ENCODE measurements at regions not wholly inside any gene's neighbourhood (a gene's known extent, or its start where the extent isn't known, plus 50 kb on each side); places are given as distances from the start of the nearest gene placed in this dataset.

DNA sequence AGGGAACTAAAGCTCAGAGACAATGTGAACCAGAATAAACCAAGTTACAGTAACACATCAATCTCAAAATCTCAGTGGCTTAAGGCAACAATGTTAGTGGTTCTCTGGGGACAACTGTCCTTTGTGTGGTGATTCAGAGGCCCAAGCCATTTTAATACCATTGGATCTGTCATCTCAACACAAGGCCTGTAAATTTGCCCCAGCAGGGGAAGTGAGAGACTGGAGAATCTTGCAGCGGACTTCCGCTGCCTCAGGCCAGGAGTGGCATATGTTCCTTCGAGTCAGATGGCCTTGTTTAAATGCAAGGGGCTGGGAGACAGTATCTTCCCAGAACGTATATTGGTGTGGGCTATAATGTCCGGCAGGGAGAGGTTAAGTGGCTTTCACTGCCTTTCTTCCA lies 126.0 kb downstream of the CD83 start:
- no peak overlapping the region for H3K27ac ChIP-seq (ENCODE audit: extremely low read depth, low read depth, low read length)
- H3K9me3 ChIP-seq (ENCODE audit: control insufficient read depth, insufficient read depth, low read depth, low read length) = no peaks in the 10 kb centered on the region
- CTCF ChIA-PET = no interaction called here
- TF ChIP-seq ZBTB8A (tag by site-specific recombination; IDR thresholded peaks at IDR 0.05) (no peak), ZNF157 (tag by site-specific recombination; IDR thresholded peaks at IDR 0.05) (no peak)
- TF ChIP-seq, protein P1, sequence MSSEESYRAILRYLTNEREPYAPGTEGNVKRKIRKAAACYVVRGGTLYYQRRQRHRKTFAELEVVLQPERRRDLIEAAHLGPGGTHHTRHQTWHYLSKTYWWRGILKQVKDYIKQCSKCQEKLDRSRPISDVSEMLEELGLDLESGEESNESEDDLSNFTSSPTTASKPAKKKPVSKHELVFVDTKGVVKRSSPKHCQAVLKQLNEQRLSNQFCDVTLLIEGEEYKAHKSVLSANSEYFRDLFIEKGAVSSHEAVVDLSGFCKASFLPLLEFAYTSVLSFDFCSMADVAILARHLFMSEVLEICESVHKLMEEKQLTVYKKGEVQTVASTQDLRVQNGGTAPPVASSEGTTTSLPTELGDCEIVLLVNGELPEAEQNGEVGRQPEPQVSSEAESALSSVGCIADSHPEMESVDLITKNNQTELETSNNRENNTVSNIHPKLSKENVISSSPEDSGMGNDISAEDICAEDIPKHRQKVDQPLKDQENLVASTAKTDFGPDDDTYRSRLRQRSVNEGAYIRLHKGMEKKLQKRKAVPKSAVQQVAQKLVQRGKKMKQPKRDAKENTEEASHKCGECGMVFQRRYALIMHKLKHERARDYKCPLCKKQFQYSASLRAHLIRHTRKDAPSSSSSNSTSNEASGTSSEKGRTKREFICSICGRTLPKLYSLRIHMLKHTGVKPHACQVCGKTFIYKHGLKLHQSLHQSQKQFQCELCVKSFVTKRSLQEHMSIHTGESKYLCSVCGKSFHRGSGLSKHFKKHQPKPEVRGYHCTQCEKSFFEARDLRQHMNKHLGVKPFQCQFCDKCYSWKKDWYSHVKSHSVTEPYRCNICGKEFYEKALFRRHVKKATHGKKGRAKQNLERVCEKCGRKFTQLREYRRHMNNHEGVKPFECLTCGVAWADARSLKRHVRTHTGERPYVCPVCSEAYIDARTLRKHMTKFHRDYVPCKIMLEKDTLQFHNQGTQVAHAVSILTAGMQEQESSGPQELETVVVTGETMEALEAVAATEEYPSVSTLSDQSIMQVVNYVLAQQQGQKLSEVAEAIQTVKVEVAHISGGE (tag by site-specific recombination; conservative IDR thresholded peaks at IDR 0.05; ENCODE audit: low read depth) = no peak
- TF ChIP-seq, protein P2, sequence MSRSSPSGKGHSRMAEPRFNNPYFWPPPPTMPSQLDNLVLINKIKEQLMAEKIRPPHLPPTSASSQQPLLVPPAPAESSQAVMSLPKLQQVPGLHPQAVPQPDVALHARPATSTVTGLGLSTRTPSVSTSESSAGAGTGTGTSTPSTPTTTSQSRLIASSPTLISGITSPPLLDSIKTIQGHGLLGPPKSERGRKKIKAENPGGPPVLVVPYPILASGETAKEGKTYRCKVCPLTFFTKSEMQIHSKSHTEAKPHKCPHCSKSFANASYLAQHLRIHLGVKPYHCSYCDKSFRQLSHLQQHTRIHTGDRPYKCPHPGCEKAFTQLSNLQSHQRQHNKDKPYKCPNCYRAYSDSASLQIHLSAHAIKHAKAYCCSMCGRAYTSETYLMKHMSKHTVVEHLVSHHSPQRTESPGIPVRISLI (tag by site-specific recombination; IDR thresholded peaks at IDR 0.05) = no peak
- no peak overlapping the region for H3K4me3 ChIP-seq (ENCODE audit: low read depth, low read length)
- POLR2A ChIA-PET = no interaction called here
- no peaks in the 10 kb centered on the region for H3K4me1 ChIP-seq (ENCODE audit: control insufficient read depth, insufficient read depth, low read length)
- H3K36me3 ChIP-seq (ENCODE audit: control insufficient read depth in 2 of 2, insufficient read depth in 1 of 2, low read length in 2 of 2) = no peaks in the 10 kb centered on the region

DNA sequence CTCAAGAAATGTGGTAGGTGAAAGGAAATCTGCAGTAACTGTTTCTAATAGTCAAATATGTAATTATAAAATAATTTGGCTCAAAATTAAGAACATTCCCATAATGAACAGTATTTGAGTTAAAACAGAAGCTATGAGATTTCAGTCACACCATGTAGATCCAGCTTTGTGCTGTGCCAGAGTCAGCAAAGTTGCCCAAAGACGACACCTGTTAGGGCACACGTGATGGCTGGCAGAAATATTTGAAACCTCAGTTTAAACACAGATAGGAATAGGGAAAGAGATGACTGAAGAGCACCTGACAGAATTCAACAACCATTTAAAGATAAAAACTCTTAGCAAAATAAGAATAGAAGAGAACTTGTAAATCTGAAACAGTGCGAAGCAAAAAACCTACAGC lies 129.3 kb downstream of the CD83 start:
- CTCF ChIA-PET = interaction anchor here (0.5 to 1.3 kb wide), 2 partner anchors 10 to 594 kb away, joined by 3 read pairs; no protein-coding TSS in a partner anchor
- POLR2A ChIA-PET = no interaction called here
- H3K4me1 ChIP-seq (ENCODE audit: control insufficient read depth, insufficient read depth, low read length) = no peaks in the 10 kb centered on the region
- no peaks in the 10 kb centered on the region for H3K9me3 ChIP-seq (ENCODE audit: control insufficient read depth, insufficient read depth, low read depth, low read length)
- TF ChIP-seq, protein P3, sequence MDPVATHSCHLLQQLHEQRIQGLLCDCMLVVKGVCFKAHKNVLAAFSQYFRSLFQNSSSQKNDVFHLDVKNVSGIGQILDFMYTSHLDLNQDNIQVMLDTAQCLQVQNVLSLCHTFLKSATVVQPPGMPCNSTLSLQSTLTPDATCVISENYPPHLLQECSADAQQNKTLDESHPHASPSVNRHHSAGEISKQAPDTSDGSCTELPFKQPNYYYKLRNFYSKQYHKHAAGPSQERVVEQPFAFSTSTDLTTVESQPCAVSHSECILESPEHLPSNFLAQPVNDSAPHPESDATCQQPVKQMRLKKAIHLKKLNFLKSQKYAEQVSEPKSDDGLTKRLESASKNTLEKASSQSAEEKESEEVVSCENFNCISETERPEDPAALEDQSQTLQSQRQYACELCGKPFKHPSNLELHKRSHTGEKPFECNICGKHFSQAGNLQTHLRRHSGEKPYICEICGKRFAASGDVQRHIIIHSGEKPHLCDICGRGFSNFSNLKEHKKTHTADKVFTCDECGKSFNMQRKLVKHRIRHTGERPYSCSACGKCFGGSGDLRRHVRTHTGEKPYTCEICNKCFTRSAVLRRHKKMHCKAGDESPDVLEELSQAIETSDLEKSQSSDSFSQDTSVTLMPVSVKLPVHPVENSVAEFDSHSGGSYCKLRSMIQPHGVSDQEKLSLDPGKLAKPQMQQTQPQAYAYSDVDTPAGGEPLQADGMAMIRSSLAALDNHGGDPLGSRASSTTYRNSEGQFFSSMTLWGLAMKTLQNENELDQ (tag by site-specific recombination; IDR thresholded peaks at IDR 0.05; ENCODE audit: low read depth) = no peak
- TF ChIP-seq OSR2 (tag by site-specific recombination; IDR thresholded peaks at IDR 0.05) = no peak
- no peak for TF ChIP-seq ZNF157 (tag by site-specific recombination; IDR thresholded peaks at IDR 0.05)
- no peak for TF ChIP-seq ZIC2 (tag by site-specific recombination; IDR thresholded peaks at IDR 0.05)
- no peak for TF ChIP-seq ZNF624 (tag by site-specific recombination; IDR thresholded peaks at IDR 0.05)
- TF ChIP-seq ZNF423 (tag by site-specific recombination; IDR thresholded peaks at IDR 0.05) = no peak
- TF ChIP-seq ZFP69B (tag by site-specific recombination; IDR thresholded peaks at IDR 0.05) = no peak
- no peak for TF ChIP-seq MEIS1 (CRISPR knock-in tag; IDR thresholded peaks at IDR 0.05; ENCODE audit: borderline replicate concordance)
- no peak for TF ChIP-seq ZNF561 (tag by site-specific recombination; IDR thresholded peaks at IDR 0.05; ENCODE audit: borderline replicate concordance)
- TF ChIP-seq, protein P4, sequence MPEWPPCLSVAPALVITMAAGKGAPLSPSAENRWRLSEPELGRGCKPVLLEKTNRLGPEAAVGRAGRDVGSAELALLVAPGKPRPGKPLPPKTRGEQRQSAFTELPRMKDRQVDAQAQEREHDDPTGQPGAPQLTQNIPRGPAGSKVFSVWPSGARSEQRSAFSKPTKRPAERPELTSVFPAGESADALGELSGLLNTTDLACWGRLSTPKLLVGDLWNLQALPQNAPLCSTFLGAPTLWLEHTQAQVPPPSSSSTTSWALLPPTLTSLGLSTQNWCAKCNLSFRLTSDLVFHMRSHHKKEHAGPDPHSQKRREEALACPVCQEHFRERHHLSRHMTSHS (tag by site-specific recombination; IDR thresholded peaks at IDR 0.05) = no peak
- TF ChIP-seq, protein P5, sequence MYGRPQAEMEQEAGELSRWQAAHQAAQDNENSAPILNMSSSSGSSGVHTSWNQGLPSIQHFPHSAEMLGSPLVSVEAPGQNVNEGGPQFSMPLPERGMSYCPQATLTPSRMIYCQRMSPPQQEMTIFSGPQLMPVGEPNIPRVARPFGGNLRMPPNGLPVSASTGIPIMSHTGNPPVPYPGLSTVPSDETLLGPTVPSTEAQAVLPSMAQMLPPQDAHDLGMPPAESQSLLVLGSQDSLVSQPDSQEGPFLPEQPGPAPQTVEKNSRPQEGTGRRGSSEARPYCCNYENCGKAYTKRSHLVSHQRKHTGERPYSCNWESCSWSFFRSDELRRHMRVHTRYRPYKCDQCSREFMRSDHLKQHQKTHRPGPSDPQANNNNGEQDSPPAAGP (tag by site-specific recombination; IDR thresholded peaks at IDR 0.05) = no peak
- no peak for TF ChIP-seq YY2 (tag by site-specific recombination; IDR thresholded peaks at IDR 0.05)
- no peak for TF ChIP-seq ZNF792 (tag by site-specific recombination; IDR thresholded peaks at IDR 0.05)
- TF ChIP-seq ZNF548 (tag by site-specific recombination; IDR thresholded peaks at IDR 0.05) = no peak
- TF ChIP-seq, protein P6, sequence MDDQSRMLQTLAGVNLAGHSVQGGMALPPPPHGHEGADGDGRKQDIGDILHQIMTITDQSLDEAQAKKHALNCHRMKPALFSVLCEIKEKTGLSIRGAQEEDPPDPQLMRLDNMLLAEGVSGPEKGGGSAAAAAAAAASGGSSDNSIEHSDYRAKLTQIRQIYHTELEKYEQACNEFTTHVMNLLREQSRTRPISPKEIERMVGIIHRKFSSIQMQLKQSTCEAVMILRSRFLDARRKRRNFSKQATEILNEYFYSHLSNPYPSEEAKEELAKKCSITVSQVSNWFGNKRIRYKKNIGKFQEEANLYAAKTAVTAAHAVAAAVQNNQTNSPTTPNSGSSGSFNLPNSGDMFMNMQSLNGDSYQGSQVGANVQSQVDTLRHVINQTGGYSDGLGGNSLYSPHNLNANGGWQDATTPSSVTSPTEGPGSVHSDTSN (CRISPR knock-in tag; IDR thresholded peaks at IDR 0.05) = no peak
- TF ChIP-seq ZNF701 (tag by site-specific recombination; IDR thresholded peaks at IDR 0.05) = no peak
- TF ChIP-seq ZNF529 (tag by site-specific recombination; IDR thresholded peaks at IDR 0.05; ENCODE audit: insufficient replicate concordance) = no peak
- no peak for TF ChIP-seq ZNF121 (tag by site-specific recombination; IDR thresholded peaks at IDR 0.05)
- no peak for TF ChIP-seq ZNF311 (tag by site-specific recombination; IDR thresholded peaks at IDR 0.05; ENCODE audit: borderline replicate concordance)
- no peak for TF ChIP-seq ZXDB (tag by site-specific recombination; IDR thresholded peaks at IDR 0.05)
- no peak overlapping the region for H3K27ac ChIP-seq (ENCODE audit: extremely low read depth, low read depth, low read length)
- H3K36me3 ChIP-seq (ENCODE audit: control insufficient read depth in 2 of 2, insufficient read depth in 1 of 2, low read length in 2 of 2) = no peaks in the 10 kb centered on the region
- H3K4me3 ChIP-seq (ENCODE audit: low read depth, low read length) = no peak overlapping the region
